Small intestine (tissue), 7 donors: ENCODE measurements at regions not wholly inside any gene's neighbourhood (a gene's known extent, or its start where the extent isn't known, plus 50 kb on each side); places are given as distances from the start of the nearest gene placed in this dataset.
"Not testable (repeated sequence)": the region's sequence is repeated elsewhere in the genome, so short reads cannot be mapped to it uniquely, and the experiment has no call there.

Source experiments
- DNase-seq, 2 donors: peaks; one replicate each; pipeline versions ENCODE4 v3.0.0 to v3.0.0-alpha.2; 2013
- FAIRE-seq: peaks from 2 replicates; lab custom pipeline; 2012; peaks lifted over from hg19 to GRCh38; lab: Jason Lieb, UNC
- H3K27ac ChIP-seq, 3 donors: one replicate each; pipeline ENCODE4 v1.5.1; 2013; ENCODE audit warnings: low read length in 2 of 3, mild to moderate bottlenecking in 2 of 3, control low read depth in 1 of 3, inconsistent platforms in 1 of 3, low read depth in 1 of 3, moderate library complexity in 1 of 3
- H3K27me3 ChIP-seq, 3 donors: one replicate each; pipeline ENCODE4 v1.6.1; 2013; ENCODE audit warnings: low read length in 3 of 3, inconsistent platforms in 1 of 3; ENCODE audit not compliant: control insufficient read depth in 3 of 3, insufficient read depth in 3 of 3
- H3K36me3 ChIP-seq, 3 donors: one replicate each; pipeline ENCODE4 v1.6.1; 2013; ENCODE audit warnings: low read length in 3 of 3, inconsistent platforms in 1 of 3, low read depth in 1 of 3, mild to moderate bottlenecking in 1 of 3, moderate library complexity in 1 of 3; ENCODE audit not compliant: control insufficient read depth in 3 of 3, insufficient read depth in 2 of 3
- H3K4me1 ChIP-seq, 3 donors: one replicate each; pipeline ENCODE4 v1.6.1; 2013; ENCODE audit warnings: low read length in 2 of 3, inconsistent platforms in 1 of 3, low read depth in 1 of 3, mild to moderate bottlenecking in 1 of 3, moderate library complexity in 1 of 3; ENCODE audit not compliant: control insufficient read depth in 3 of 3, insufficient read depth in 2 of 3
- H3K4me3 ChIP-seq, 3 donors: one replicate each; pipeline ENCODE4 v1.5.1; 2013; ENCODE audit warnings: low read length in 3 of 3, control low read depth in 1 of 3, inconsistent platforms in 1 of 3, low read depth in 1 of 3, mild to moderate bottlenecking in 1 of 3, moderate library complexity in 1 of 3
- H3K9me3 ChIP-seq, 2 donors: one replicate each; pipeline ENCODE4 v1.6.1; 2013; ENCODE audit warnings: low read depth in 1 of 2, low read length in 1 of 2; ENCODE audit not compliant: control insufficient read depth in 2 of 2, insufficient read depth in 1 of 2
- WGBS, 3 donors: extraction: QIAGEN DNeasy Blood & Tissue Kit; methylation state at CpG; one replicate each; pipeline ENCODE4 v1.1.7; 2013; 5-methylcytosine and 5-hydroxymethylcytosine counted together
- donor health status: healthy with polysubstance abuse.
- donor health status: control.
- donor health status: control.
- donor health status: Bipolar disorder and iron deficiency.
- donor health status: healthy.

- not testable (repeated sequence) for H3K4me1 ChIP-seq, H3K27ac ChIP-seq, H3K9me3 ChIP-seq, DNase-seq, H3K36me3 ChIP-seq, FAIRE-seq, H3K27me3 ChIP-seq, H3K4me3 ChIP-seq
- 66 to 81% (median 74%) methylated on average over 3 to 4 of the region's 6 CpGs for WGBS, 3 donors
Observed at GRCh38 chr9:42656789-42657188, 473.3 kb downstream of the SPATA31A6 start.

- no CpG with 5 or more reads among the region's 10 CpGs for WGBS, 3 donors
- H3K36me3 ChIP-seq, FAIRE-seq, H3K4me3 ChIP-seq, H3K27ac ChIP-seq, H3K4me1 ChIP-seq, H3K9me3 ChIP-seq, H3K27me3 ChIP-seq, DNase-seq: not testable (repeated sequence)
Observed at GRCh38 chr9:42657496-42657895, 474.0 kb downstream of the SPATA31A6 start.

GRCh38 chr9:42697146-42697545 lies 513.7 kb downstream of the SPATA31A6 start:
- not testable (repeated sequence) for H3K4me3 ChIP-seq, H3K27ac ChIP-seq, H3K36me3 ChIP-seq, DNase-seq, H3K27me3 ChIP-seq, FAIRE-seq, H3K9me3 ChIP-seq, H3K4me1 ChIP-seq
- WGBS, 3 donors, result 76% methylated on average over 2 of the region's 2 CpGs; no CpG with 5 or more reads in 2 of the 3 donors

GRCh38 chr9:42702890-42703289 lies 519.4 kb downstream of the SPATA31A6 start:
- FAIRE-seq, H3K27ac ChIP-seq, H3K4me1 ChIP-seq, H3K4me3 ChIP-seq, H3K9me3 ChIP-seq, H3K27me3 ChIP-seq, H3K36me3 ChIP-seq, DNase-seq: not testable (repeated sequence)
- 71% methylated on average over 2 of the region's 2 CpGs; no CpG with 5 or more reads in 2 of the 3 donors for WGBS, 3 donors

GRCh38 chr9:42724841-42725835 lies 541.7 kb downstream of the SPATA31A6 start:
- H3K9me3 ChIP-seq, H3K36me3 ChIP-seq, FAIRE-seq, H3K27me3 ChIP-seq, DNase-seq, H3K4me1 ChIP-seq, H3K4me3 ChIP-seq: not testable (repeated sequence)
- H3K27ac ChIP-seq, result peak overlapping the region in 1 of 3 donors; percentile 8
- WGBS, 3 donors, result 61% methylated on average over 42 of the region's 49 CpGs; no CpG with 5 or more reads in 2 of the 3 donors

GRCh38 chr9:42743030-42743814 lies 559.8 kb downstream of the SPATA31A6 start:
- H3K27ac ChIP-seq, H3K27me3 ChIP-seq, H3K4me1 ChIP-seq, H3K4me3 ChIP-seq, FAIRE-seq, H3K36me3 ChIP-seq, H3K9me3 ChIP-seq: not testable (repeated sequence)
- peak; percentile 39 to 52 for DNase-seq
- WGBS, 3 donors, result 39 to 46% (median 42%) methylated on average over 35 to 40 of the region's 40 CpGs

- DNase-seq, FAIRE-seq, H3K27ac ChIP-seq, H3K9me3 ChIP-seq, H3K4me1 ChIP-seq, H3K27me3 ChIP-seq, H3K36me3 ChIP-seq, H3K4me3 ChIP-seq: not testable (repeated sequence)
- 68 to 75% (median 72%) methylated on average over 2 of the region's 2 CpGs for WGBS, 3 donors
Observed at GRCh38 chr9:42757251-42757650, 573.8 kb downstream of the SPATA31A6 start.

GRCh38 chr9:42759320-42759719 lies 575.9 kb downstream of the SPATA31A6 start:
- not testable (repeated sequence) for H3K9me3 ChIP-seq, H3K36me3 ChIP-seq, H3K27ac ChIP-seq, FAIRE-seq, H3K4me3 ChIP-seq, H3K27me3 ChIP-seq, DNase-seq, H3K4me1 ChIP-seq
- 23 to 36% (median 30%) methylated on average over 5 of the region's 5 CpGs for WGBS, 3 donors
